Sciatic nerve (tissue), 2 donors: ENCODE measurements at regions not wholly inside any gene's neighbourhood (a gene's known extent, or its start where the extent isn't known, plus 50 kb on each side); places are given as distances from the start of the nearest gene placed in this dataset.

Experiments
- ATAC-seq: fragments of 200-7000 bp; cut with Tn5 transposase; one replicate; pipeline ENCODE4 v1.9.1; 2020; ENCODE audit warnings: mild to moderate bottlenecking, moderate library complexity
- DNase-seq: peaks from one replicate; pipeline ENCODE4 v3.0.0-alpha.2; 2020; ENCODE audit warnings: low spot score
- intact Hi-C: fragments of 100-400 bp; cut with DNase I; formaldehyde crosslinking; loops from one replicate; pipeline ENCODE4 v1.14.2; 2022
- donor health status: DM: no; HTN: no; CAD: no.
- donor health status: DM: no; HTN: no; CAD: no.

DNA sequence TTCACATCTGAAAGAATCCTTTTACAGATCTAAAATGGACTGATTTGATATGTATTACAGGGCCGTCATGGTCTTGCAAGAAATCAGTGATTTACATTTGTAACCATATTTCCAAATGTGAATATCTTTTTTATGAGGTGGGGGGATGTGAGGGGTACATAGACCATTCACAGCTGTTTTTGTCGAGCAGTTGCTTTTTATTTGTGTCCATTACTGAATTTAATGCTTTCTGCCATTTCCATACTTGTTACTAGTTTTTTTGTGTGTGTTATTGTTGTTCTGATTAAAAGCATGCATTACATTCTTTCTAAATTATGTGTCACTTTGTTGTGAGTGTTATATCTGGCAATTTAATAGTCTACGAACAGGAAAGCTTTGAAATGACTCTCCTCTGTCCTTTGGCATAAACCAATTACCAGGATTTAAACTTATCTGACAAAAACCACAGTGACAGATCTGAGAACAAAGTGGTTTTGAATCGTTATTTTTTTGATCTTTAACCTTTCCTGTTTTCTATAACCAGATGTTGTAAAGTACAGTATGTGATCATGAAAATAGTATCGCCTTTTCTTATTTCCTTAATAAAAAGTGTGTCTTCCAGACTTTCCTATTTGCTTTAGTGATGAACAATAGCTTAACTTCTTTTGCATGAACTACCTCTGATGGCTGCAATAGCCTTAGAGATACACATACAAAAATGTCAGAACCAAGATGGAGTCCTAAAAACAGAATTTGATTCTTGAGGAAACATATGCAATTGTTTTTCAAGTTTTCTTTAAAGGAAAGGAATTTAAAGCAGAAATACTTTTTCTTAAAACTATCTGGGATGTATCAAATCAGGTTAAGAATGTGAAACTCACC lies 354.2 kb upstream of the ACVR2A start:
- ATAC-seq (no peak), DNase-seq (no peak)
- intact Hi-C loops: no loop called here

DNA sequence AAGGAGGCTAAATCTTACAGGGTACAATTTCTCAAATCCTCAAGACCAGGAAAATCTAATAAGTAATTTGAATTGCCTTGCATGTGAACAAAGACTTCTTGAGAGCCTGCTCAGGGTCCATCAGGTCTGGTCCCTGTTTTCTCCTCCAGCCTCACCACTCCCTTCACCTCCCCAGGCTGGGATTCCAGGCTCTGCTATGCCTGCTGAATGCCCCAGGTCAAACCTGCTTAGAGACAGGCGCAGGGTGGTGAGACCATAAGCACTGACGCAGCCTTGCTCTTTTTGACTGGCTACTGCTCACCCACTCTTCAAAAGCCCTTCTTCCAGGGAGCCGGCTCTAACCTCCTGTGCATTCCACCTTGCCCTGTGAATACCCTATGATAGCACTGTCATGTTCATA lies 356.4 kb upstream of the ACVR2A start:
- intact Hi-C loops: no loop called here
- DNase-seq: no peak
- ATAC-seq: no peak

DNA sequence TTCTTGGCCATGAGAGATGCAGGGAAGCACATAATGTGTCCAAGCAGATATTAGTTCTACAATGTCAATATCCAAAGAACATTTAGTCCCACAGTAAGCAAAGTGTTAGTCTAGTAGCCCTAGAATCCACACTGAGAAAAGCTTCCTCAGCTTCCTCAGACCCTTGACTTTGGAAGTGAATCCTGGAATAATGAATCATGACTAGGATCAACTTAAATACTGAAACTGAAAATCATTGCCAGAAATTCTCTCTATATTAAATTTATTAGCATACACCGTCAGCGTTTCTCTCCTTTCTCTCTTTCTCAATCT lies 356.9 kb upstream of the ACVR2A start:
- DNase-seq (no peak), ATAC-seq (no peak)
- intact Hi-C loops: no loop called here

DNA sequence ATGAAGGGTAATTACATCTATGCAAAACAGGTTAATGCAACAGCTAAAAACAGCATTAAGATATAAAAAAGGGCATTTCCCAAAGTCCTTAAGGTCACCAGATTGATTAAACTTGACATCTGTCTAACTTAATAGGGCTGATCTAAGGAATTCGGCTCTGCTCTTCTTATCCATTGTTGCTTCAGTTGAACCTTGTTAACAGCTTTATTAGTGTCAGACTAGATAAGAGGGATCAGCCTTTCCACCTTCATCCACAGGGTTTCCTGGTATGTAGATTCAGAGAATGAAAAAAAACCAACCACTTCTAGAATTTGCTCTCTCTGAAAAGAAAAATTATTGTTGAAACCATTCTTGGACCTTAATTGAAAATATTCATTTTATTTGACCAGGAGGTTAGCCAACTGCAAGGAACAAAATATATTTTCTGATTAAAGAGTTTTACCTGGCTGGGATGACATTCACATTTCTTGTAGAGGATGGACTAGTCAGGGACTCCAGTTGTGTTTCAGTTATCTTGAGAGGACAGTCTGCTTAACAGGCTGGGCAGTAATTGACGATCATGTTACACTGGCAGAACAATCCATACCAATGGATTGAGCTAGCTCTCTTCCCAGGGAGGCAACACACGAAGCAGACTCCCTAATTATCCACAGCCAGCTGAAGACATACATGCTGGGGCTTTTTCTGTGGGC lies 357.4 kb upstream of the ACVR2A start:
- no peak for ATAC-seq
- intact Hi-C loops: no loop called here
- DNase-seq: no peak

DNA sequence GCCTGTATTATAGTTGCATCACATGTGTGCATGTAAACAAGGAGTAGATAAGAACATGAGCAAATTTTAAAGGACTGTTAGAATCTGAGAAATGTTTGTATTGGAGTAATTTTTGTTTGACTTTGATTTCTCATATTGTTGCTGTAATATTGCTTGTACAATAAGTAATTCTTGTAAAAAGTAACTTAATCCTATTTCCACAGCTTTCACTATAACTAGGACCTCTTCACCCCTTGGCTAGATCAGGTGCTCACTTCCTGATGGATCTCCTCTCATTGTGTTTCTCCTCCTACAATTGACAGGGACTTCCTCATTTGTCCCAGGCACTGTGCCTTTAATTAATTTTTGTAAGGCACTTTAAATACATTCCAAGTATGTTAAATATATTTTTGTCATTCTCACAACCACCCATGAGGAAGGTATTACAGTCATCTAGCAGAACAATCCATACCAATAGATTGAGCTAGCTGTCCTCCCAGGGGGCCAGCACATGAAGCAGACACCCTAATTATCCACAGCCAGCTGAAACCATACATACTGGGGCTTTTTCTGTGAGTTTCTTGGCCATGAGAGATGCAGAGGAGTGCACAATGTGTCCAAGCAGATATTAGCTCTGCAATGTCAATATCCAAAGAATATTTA lies 359.5 kb upstream of the ACVR2A start:
- DNase-seq (no peak), ATAC-seq (no peak)
- intact Hi-C loops: no loop called here

DNA sequence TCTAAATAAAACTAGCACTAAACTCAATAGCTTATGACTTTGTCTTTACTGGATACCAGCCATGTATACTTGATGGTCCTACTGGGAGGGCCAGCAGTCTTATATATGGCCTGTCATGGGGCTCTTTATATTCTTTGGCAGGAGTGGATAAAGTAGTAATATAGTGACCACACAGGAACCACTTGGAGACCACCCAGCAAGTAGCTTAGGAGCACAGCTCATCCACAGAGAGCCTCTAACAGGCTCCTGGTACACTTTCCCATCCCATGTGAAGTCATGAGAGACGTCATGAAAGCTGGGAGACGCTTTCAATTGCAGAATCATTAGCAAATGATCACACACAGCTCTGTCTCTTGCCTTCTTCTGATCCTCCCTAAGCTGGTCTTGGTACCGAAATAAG lies 360.9 kb upstream of the ACVR2A start:
- no peak for ATAC-seq
- intact Hi-C loops: no loop called here
- no peak for DNase-seq

DNA sequence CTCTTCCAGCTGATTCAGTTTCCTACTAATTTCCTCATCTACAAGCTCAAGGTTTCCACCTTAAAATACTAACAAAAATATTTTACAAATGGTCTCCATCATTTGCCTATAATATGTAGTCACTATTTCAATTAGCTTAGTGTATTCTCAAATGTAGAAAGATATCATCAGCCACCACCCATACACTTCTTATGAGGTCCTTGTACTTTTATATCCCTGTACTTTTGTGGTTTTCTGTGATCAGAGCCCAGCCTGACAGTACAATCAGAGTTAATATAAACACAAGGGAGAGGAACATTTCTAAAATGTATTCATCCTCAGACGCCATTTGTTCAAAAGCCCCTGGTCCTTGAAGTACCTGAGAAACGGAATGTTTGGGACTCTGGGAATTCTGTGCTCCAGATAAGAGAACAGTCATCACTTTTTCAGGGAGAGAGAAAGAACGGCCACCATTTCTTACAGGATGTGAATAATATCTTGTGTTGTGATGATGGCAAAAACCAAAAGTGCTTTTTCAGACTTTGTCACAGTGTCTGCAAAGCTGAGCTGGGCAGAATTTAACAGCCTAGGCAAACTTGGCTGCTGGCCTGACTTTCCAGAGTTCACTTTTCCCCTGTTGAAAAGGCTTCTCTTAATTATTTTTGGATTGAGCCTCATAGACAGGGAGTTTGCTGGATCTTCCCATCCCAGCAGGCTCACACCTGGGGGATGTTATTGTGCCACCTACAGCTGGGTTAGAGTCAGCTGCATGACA lies 361.7 kb upstream of the ACVR2A start:
- no peak for DNase-seq
- intact Hi-C loops: no loop called here
- no peak for ATAC-seq

DNA sequence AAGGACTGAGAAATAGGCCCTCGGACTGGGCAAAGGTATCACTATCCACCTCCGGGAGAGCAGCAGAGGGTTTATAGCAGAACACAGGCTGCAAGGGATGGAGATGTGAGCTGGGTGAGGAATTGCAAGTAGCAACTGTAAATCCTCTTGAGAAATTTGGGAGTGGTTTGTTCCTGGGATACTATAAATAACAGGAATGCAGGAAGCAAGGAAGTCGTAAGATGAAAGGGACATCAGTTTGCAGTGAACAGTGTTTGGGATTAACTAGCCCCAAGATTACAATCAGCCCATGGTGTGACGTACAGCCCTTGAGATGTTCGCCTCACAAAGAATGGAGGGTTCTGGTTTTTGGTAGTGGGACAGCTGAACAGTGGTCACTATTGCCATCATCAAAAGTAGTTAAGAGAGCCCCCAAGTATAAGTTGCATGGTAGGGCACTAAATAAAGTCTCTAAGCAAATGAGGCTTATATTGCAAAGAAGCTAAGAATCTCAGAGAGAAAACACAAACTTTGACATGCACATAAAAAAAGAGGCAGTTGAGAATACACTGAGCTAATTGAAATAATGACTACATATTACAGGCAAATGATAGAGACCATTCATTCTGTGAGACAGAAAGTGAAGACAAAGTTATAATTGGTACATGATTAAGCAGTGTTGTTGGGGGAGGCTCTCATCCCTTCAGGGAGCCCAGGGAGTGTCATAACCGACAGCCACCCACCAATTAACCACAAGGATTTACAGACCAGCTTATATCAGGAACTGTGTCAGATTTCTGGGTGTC lies 362.5 kb upstream of the ACVR2A start:
- ATAC-seq (no peak), DNase-seq (no peak)
- intact Hi-C loops: no loop called here

GRCh38 chr2:147479358-147479757 lies 365.5 kb upstream of the ACVR2A start:
- DNase-seq (no peak), ATAC-seq (no peak)
- intact Hi-C loops: no loop called here

DNA sequence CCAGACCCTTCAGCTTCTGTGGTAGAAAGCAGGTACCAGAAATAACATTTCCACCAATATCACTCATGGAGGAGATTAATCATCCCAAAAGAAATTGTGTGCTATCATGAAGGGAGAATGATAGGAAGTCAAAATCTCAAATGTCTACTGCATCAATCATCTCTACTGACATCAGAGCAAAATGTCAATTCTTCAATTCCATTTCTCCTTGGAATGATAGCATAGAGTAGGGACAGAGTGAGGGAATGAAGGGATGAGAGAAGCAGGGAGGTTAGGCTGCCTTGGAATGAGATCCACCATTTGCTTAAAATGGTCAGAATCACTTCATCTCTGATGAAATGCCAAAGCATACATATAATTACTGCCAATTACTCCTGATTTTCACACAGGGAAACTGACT lies 371.8 kb upstream of the ACVR2A start:
- intact Hi-C loops: no loop called here
- DNase-seq: no peak
- no peak for ATAC-seq

GRCh38 chr2:147471126-147471525 lies 373.7 kb upstream of the ACVR2A start:
- DNase-seq (no peak), ATAC-seq (no peak)
- intact Hi-C loops: no loop called here

DNA sequence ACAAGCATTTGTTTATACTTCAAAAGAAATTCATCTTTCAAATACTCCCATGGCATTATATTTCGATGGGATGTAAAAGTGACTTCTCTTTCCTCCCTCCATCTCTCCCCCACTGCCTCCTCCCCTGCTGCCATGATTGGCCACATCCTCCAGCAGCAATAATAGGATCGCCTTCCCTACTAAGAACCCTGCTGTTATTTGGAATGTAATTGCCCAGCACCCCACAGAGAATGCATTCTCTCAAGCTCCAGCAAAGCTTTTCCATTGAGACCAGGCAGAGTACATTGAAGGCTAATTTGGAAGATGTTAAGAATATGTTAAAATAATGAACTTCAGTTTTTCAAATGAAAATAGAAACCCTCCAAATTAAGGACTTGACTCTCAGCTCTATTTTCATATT lies 375.4 kb upstream of the ACVR2A start:
- ATAC-seq (no peak), DNase-seq (no peak)
- intact Hi-C loops: no loop called here

GRCh38 chr2:147468963-147469362 lies 375.9 kb upstream of the ACVR2A start:
- DNase-seq (no peak), ATAC-seq (no peak)

GRCh38 chr2:147468349-147468748 lies 376.5 kb upstream of the ACVR2A start:
- DNase-seq (no peak), ATAC-seq (no peak)
- intact Hi-C loops: no loop called here

More at GRCh38 chr2:147468963-147469362, 375.9 kb upstream of the ACVR2A start:
- intact Hi-C loops: no loop called here

- DNase-seq: no peak
- intact Hi-C loops: no loop called here
- ATAC-seq: no peak
Observed at GRCh38 chr2:147467441-147467840, 377.4 kb upstream of the ACVR2A start.

- intact Hi-C loops: no loop called here
- ATAC-seq (no peak), DNase-seq (no peak)
Observed at GRCh38 chr2:147464737-147465357, 380.0 kb upstream of the ACVR2A start.

DNA sequence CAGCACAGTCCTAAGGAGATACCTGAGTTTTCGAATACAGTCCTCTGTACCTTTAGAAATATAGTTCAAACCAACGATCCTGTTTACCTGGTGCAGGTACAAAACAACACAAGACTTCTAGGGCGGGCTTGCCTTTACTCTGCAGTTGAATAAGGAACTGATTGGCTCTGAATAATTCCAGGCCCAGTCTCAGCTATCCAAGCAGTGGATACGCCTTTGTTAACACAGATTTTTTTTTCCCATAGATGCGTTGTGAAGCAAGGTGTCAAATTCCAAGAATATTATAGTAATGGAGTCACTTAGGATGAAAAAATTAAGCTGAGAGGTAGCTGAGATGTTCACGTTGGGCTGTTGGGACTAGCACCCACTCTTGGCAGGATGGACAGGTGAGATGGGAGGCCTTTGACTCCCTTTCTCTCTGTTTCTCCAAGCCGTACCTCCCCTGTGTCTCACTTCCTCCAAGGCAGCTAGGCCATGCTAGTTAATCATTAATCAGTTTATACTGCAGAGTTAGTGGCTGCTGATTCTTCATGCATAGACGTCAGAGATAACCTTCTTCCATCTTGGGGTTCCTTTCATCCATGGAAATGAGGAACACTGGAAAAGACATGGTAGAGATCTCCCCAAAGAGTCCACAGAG lies 380.8 kb upstream of the ACVR2A start:
- ATAC-seq: no peak
- intact Hi-C loops: no loop called here

DNA sequence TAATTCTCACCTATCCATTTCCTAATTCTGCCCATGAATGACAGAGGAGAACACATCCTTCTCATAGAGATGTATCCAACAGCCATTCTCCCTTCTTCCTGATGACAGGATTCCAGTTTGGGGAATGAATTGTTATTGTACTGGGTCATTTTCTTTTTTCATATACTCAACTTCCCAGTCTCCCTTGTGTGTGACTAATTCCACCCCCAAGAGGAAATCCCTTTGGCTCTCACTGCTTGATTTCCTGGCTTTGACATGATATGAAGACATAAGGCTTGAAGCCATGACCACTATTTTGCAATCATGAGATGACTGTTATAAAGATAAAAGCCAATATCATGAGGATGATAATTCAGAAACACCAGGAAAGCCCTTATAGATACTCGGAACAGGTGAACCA lies 384.7 kb upstream of the ACVR2A start:
- intact Hi-C loops: no loop called here
- no peak for DNase-seq
- peak; percentile 87 for ATAC-seq

More for the DNA sequence above, 380.8 kb upstream of the ACVR2A start:
- DNase-seq: no peak
